Transverse colon (tissue), 4 donors: ENCODE measurements at regions not wholly inside any gene's neighbourhood (a gene's known extent, or its start where the extent isn't known, plus 50 kb on each side); places are given as distances from the start of the nearest gene placed in this dataset.

ENCODE experiments used
- CTCF ChIP-seq, 5 experiments: fragments of 200-600 bp in 3 of 5; fragments of 450-650 bp in 2 of 5; sonication (generic) in 3 of 5; IDR thresholded peaks; 1 replicate in 2 of 5; 2 replicates in 3 of 5; pipeline ENCODE4 v1.5.1; 2016 to 2017; ENCODE audit warnings: antibody characterized with exemption in 5 of 5, inconsistent platforms in 3 of 5, mild to moderate bottlenecking in 2 of 5, moderate library complexity in 1 of 5
- POLR2A ChIP-seq: fragments of 450-650 bp; IDR thresholded peaks from one replicate; pipeline ENCODE4 v1.6.1; 2016; ENCODE audit warnings: antibody characterized with exemption, mild to moderate bottlenecking, moderate library complexity
- POLR2AphosphoS5 ChIP-seq, 3 donors: sonication (generic); formaldehyde crosslinking; IDR thresholded peaks; one replicate each; pipeline ENCODE4 v1.6.1; 2016; ENCODE audit warnings: antibody characterized with exemption in 3 of 3

GRCh38 chr22:48856308-48856615 is 971.4 kb downstream of the BRD1 start:
- TF ChIP-seq CTCF (IDR thresholded peaks at IDR 0.05), result no peak
- TF ChIP-seq POLR2AphosphoS5 (IDR thresholded peaks at IDR 0.05), result no peak
- TF ChIP-seq POLR2A, result no peak
